HG03442 (cell line): ENCODE measurements at regions not wholly inside any gene's neighbourhood (a gene's known extent, or its start where the extent isn't known, plus 50 kb on each side); places are given as distances from the start of the nearest gene placed in this dataset.

Experiments used
- ATAC-seq: cut with Tn5 transposase; IDR thresholded peaks from one replicate; pipeline ENCODE4 v1.9.1; 2021; ENCODE audit warnings: mild to moderate bottlenecking, moderate library complexity; ENCODE audit not compliant: unreplicated experiment

- ATAC-seq = peak; percentile 71
Observed at GRCh38 chr5:5063533-5063953, 76.6 kb upstream of the ADAMTS16 start.

DNA sequence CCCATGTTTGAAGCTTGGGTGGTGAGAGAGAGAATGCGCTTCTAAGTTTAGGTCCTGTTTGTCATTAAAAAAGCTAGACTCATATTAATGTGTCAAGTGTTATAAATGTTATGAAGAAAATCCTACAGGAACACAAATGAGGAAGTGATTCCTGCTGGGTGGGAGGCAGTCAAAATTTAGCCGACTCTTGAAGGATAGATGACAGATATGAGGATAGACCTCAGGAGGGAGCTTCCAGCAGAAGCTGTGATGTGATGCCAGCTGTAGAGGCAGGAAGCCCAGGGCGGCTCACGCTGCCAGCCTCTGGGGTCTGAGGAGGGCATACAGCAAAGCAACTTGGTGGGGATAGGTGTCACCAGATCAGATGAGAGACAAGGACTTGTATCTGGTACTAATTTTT, 74.7 kb upstream of the ADAMTS16 start:
- no peak for ATAC-seq

DNA sequence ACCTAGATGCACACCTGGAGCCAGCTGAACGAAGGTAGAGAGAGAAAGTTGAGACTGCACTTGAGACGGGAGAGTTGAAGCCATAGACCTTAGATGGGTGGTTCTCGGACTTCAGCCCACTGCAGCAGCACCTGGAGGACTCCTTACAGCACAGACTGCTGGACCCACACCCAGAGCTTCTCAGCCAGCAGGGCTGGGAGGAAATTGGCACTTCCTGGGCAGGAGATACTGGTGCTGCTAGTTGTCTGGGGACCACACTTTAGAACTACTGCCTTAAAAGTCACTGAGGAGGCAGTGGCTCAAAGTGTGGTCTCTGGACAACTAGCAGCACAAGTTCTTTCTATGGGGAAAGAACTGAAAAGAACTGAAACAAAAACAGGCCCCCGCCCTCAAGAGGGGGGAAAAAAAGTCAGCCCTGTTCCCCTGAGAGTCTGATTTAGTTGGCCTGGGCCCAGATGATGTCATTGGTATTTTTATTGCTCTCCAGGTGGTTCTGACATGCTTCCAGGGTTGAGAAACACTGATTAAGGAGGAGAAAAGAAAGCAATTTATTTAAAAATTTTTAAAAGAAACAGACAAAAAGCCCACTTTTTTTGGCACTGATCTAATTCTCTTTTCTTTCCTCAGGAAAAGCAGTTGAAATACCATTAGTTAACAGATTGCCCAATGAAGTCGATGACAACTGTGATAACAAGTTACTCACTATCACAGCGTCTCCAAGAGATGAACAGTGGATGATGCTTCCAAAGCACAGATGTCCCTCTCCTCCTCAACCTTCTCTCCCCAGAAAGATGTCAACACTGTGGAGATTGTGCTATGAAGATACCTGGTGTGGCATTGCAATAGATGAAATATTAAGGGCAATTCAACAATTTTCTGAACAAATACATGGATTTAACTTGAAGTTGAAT, 73.6 kb upstream of the ADAMTS16 start:
- ATAC-seq = peak; percentile 46

GRCh38 chr5:5069851-5070250, 70.3 kb upstream of the ADAMTS16 start:
- no peak for ATAC-seq

- ATAC-seq = no peak
Observed at GRCh38 chr5:5071554-5071953, 68.6 kb upstream of the ADAMTS16 start.

DNA sequence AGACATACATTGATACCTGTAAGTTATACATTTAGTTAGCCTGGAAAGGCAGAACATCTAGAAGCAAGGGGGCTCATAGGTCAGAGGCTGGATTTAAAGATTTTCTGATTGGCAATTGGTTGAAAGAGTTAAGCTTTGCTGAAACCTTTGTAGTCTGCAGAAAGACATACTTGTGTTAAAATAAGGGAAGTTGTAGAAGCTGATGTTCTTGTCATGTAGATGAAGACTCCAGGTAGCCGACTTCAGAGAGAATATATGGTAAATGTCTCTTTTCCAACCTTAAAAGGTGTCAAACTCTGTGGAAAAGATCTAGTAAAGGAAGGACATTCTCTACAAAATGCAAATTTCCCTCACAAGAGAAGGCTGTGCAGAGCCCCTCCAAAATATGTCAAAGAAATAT, 62.9 kb upstream of the ADAMTS16 start:
- ATAC-seq = no peak

- ATAC-seq = no peak
Observed at GRCh38 chr5:5078009-5078897, 61.9 kb upstream of the ADAMTS16 start.

- ATAC-seq = no peak
Observed at GRCh38 chr5:5079876-5080275, 60.3 kb upstream of the ADAMTS16 start.

DNA sequence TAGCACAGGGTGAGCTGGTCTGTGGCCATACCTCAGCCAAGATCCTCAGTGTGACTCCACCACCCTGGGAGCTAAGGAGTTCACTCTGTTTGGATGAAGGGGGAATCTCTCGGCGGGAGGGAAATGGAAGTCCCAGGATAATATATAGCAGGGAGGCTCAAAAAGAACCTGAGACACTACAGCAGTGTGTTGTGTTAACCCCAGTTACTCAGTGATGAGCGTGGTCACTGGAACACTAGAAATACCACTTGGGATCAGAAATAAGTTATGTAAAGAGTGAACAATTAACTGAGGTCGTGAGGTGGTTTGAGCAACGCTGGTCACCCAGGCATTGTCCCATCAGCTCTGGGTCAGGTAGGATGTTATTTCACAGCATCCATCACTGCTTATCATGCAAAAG, 59.3 kb upstream of the ADAMTS16 start:
- no peak for ATAC-seq

- no peak for ATAC-seq
Observed at GRCh38 chr5:5085381-5085780, 54.7 kb upstream of the ADAMTS16 start.

DNA sequence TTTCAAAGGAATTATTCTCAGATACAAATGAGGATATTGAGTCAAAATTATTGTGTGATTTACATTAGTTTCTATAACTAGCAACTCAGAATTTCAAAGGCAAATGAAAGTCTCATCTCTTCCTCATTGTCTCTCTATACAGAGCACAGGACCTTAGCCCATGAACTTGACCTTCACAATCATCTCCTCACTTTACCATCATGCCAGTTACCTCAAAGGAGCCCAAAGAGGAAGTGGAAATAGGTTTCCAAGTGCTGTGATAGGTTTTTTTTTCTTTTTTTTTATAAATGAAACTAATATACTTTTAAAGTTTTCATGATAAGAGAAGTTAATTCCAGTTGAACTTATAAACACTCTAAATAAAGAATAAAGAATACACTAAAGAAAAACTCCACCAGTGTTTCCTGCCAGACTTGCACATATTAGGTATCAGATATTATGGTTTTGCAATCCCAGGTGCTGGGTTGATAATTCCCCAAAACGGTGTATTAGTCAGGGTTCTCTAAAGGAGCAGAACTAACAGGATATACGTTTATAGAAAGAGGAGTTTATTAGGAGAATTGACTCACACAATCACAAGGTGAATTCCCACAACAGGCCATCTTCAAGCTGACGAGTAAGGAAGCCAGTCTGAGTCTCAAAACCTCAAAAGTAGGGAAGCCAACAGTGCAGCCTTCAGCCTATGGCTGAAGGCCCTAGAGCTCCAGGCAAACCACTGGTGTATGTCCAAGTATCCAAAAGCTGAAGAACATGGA, 50.1 kb upstream of the ADAMTS16 start:
- no peak for ATAC-seq
